MCF 10A (cell line): ENCODE measurements at regions not wholly inside any gene's neighbourhood (a gene's known extent, or its start where the extent isn't known, plus 50 kb on each side); places are given as distances from the start of the nearest gene placed in this dataset.

ENCODE experiments used
- BruUV-seq: library from RNA; stranded (reverse); fragments of 400-500 nt; replicated peaks from 2 replicates; lab custom pipeline; 2021; lab: Mats Ljungman, UMichigan
- CTCF ChIA-PET: fragments of 300-600 bp; sonication (Branson Sonifier 250); formaldehyde crosslinking; extraction: SDS; loops from one replicate; lab custom pipeline; 2021; ENCODE audit warnings: antibody characterized with exemption, inconsistent platforms; lab: Yijun Ruan, JAX
- POLR2A ChIA-PET: fragments of 300-600, 350-650 bp; sonication (Branson Sonifier 250); formaldehyde crosslinking; extraction: SDS; loops from one replicate; lab custom pipeline; 2020; ENCODE audit warnings: antibody characterized with exemption, inconsistent platforms; lab: Yijun Ruan, JAX
- DNase-seq: peaks from one replicate; pipeline ENCODE4 v3.0.0-alpha.2; 2018; ENCODE audit not compliant: unreplicated experiment
- H3K27ac Mint-ChIP-seq: one replicate; pipeline ENCODE4 v1.8.0; 2022; ENCODE audit warnings: mild to moderate bottlenecking, low read depth, mixed read lengths; ENCODE audit not compliant: unreplicated experiment
- H3K27me3 Mint-ChIP-seq: one replicate; pipeline ENCODE4 v1.8.0; 2022; ENCODE audit warnings: mixed read lengths; ENCODE audit not compliant: insufficient read depth, unreplicated experiment
- H3K36me3 Mint-ChIP-seq: one replicate; pipeline ENCODE4 v1.8.0; 2022; ENCODE audit warnings: mild to moderate bottlenecking, moderate library complexity, mixed read lengths; ENCODE audit not compliant: insufficient read depth, unreplicated experiment
- H3K4me1 Mint-ChIP-seq: one replicate; pipeline ENCODE4 v1.8.0; 2022; ENCODE audit warnings: mixed read lengths; ENCODE audit not compliant: insufficient read depth, unreplicated experiment
- H3K4me3 Mint-ChIP-seq: one replicate; pipeline ENCODE4 v1.8.0; 2022; ENCODE audit warnings: mild to moderate bottlenecking, moderate library complexity, mixed read lengths; ENCODE audit not compliant: unreplicated experiment
- H3K9me3 Mint-ChIP-seq: one replicate; pipeline ENCODE4 v1.8.0; 2022; ENCODE audit warnings: mixed read lengths; ENCODE audit not compliant: unreplicated experiment
- intact Hi-C: fragments of 100-400 bp; cut with micrococcal nuclease; formaldehyde crosslinking; loops from 2 replicates; pipeline ENCODE4 v1.14.1; 2022
- TF ChIP-seq, protein P1 (sequence below): fragments of 200-600 bp; IDR thresholded peaks from one replicate; pipeline ENCODE4 v1.8.0; 2022; ENCODE audit warnings: antibody characterized with exemption, mild to moderate bottlenecking; ENCODE audit not compliant: unreplicated experiment

DNA sequence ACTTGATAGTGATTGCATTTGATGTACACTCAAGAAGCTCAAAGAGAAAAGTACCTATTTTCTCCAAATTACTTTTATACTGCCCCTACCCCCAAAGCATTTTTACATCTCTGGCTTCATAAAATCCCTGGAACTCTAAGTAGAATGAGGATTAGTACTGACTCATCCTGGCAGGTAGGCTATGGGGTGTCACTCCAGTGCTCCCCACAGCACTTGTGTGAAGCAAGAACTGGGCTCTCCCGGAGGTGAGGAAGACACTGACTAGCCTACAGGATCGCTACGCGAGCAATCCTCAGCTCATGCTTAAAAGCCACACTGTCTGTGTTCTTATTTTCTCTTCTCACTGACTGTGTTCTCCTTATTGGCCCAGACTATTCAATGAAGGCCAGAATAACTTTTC is 90.4 kb upstream of the NDP start:
- H3K27ac Mint-ChIP-seq, result no peak overlapping the region
- H3K4me1 Mint-ChIP-seq, result peaks cover 11% of the 10 kb centered on the region
- H3K27me3 Mint-ChIP-seq, result peaks cover 50% of the 10 kb centered on the region
- no peaks in the 10 kb centered on the region for H3K36me3 Mint-ChIP-seq
- CTCF ChIA-PET, result no interaction called here
- BruUV-seq, result no TSS peak
- H3K9me3 Mint-ChIP-seq, result no peaks in the 10 kb centered on the region
- intact Hi-C loops, result no loop called here
- peak; percentile 46 for DNase-seq
- TF ChIP-seq, protein P1, sequence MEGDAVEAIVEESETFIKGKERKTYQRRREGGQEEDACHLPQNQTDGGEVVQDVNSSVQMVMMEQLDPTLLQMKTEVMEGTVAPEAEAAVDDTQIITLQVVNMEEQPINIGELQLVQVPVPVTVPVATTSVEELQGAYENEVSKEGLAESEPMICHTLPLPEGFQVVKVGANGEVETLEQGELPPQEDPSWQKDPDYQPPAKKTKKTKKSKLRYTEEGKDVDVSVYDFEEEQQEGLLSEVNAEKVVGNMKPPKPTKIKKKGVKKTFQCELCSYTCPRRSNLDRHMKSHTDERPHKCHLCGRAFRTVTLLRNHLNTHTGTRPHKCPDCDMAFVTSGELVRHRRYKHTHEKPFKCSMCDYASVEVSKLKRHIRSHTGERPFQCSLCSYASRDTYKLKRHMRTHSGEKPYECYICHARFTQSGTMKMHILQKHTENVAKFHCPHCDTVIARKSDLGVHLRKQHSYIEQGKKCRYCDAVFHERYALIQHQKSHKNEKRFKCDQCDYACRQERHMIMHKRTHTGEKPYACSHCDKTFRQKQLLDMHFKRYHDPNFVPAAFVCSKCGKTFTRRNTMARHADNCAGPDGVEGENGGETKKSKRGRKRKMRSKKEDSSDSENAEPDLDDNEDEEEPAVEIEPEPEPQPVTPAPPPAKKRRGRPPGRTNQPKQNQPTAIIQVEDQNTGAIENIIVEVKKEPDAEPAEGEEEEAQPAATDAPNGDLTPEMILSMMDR, result no peak
- POLR2A ChIA-PET, result no interaction called here
- no peak overlapping the region for H3K4me3 Mint-ChIP-seq

DNA sequence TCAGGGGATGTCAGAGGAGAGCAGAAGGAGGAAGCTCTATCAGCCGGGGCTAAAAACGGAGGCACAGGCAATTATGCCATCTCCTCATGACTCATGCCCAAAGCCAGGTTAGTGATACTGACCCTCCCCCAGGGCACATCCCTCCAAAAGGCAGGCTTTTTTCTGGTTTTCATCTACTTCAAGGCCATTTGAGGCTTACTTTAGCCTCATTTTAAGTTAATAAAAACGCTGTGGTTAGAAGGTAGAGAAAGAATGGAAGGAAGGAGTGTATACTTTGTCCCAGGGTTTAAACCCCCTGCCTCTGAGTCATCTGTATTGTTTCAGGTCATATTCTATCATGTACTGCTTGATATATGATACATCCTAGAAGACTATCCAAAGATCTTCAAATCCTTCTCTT is 89.7 kb upstream of the NDP start:
- ChIA-PET POLR2A (no interaction called here), CTCF (no interaction called here)
- H3K4me1 Mint-ChIP-seq, result peaks cover 6% of the 10 kb centered on the region
- peaks cover 52% of the 10 kb centered on the region for H3K27me3 Mint-ChIP-seq
- BruUV-seq, result no TSS peak
- peak; percentile 47 for DNase-seq
- no peaks in the 10 kb centered on the region for H3K36me3 Mint-ChIP-seq
- H3K27ac Mint-ChIP-seq, result no peak overlapping the region
- intact Hi-C loops, result no loop called here
- H3K9me3 Mint-ChIP-seq, result no peaks in the 10 kb centered on the region
- TF ChIP-seq, protein P1, result no peak
- H3K4me3 Mint-ChIP-seq, result no peak overlapping the region

- ChIA-PET CTCF (interaction anchor here (0.7 kb wide), 1 partner anchor 111 kb away, joined by 3 read pairs; no protein-coding TSS in a partner anchor), POLR2A (no interaction called here)
- peaks cover 58% of the 10 kb centered on the region for H3K27me3 Mint-ChIP-seq
- no peaks in the 10 kb centered on the region for H3K9me3 Mint-ChIP-seq
- no peak overlapping the region for H3K4me3 Mint-ChIP-seq
- TF ChIP-seq, protein P1, result no peak
- H3K27ac Mint-ChIP-seq, result no peak overlapping the region
- no peak for DNase-seq
- intact Hi-C loops, result no loop called here
- no peaks in the 10 kb centered on the region for H3K36me3 Mint-ChIP-seq
- BruUV-seq, result no TSS peak
- peaks cover 5% of the 10 kb centered on the region for H3K4me1 Mint-ChIP-seq
Observed at GRCh38 chrX:44061968-44062614, 88.9 kb upstream of the NDP start.

GRCh38 chrX:44060221-44060620 is 87.0 kb upstream of the NDP start:
- H3K9me3 Mint-ChIP-seq, result no peaks in the 10 kb centered on the region
- CTCF ChIA-PET, result no interaction called here
- POLR2A ChIA-PET, result no interaction called here

More at GRCh38 chrX:44060221-44060620, 87.0 kb upstream of the NDP start:
- Mint-ChIP-seq H3K27ac (no peak overlapping the region), H3K27me3 (peaks cover 64% of the 10 kb centered on the region), H3K36me3 (no peaks in the 10 kb centered on the region), H3K4me3 (no peak overlapping the region), H3K4me1 (peaks cover 5% of the 10 kb centered on the region)
- TF ChIP-seq, protein P1, result no peak
- no peak for DNase-seq
- intact Hi-C loops, result no loop called here
- no TSS peak for BruUV-seq
